Breast epithelium (tissue), 4 donors: ENCODE measurements at regions not wholly inside any gene's neighbourhood (a gene's known extent, or its start where the extent isn't known, plus 50 kb on each side); places are given as distances from the start of the nearest gene placed in this dataset.

ENCODE experiments used
- DNase-seq, 2 donors: peaks; one replicate each; pipeline ENCODE4 v3.0.0-alpha.2; 2019; ENCODE audit warnings: low spot score in 2 of 2
- H3K27ac ChIP-seq, 2 donors: fragments of 200-600 bp; sonication (generic) in 1 of 2; one replicate each; pipeline ENCODE4 v1.5.1; 2016 to 2019; ENCODE audit warnings: mild to moderate bottlenecking in 1 of 2
- H3K27me3 ChIP-seq, 2 donors: fragments of 200-600 bp; sonication (generic) in 1 of 2; one replicate each; pipeline versions ENCODE4 v1.5.1 to v1.6.0; 2017 to 2019; ENCODE audit warnings: control low read depth in 1 of 2, mild to moderate bottlenecking in 1 of 2
- H3K36me3 ChIP-seq: fragments of 200-600 bp; one replicate; pipeline ENCODE4 v1.5.1; 2019
- H3K4me1 ChIP-seq, 2 donors: fragments of 200-600 bp; sonication (generic); one replicate each; pipeline ENCODE4 v1.5.1; 2016 to 2019; ENCODE audit warnings: control low read depth in 1 of 2
- H3K4me3 ChIP-seq, 3 donors: fragments of 200-600 bp; sonication (generic); 1 replicate in 2 of 3; 2 replicates in 1 of 3; pipeline ENCODE4 v1.5.1; 2016 to 2019; ENCODE audit warnings: mild to moderate bottlenecking in 3 of 3, moderate library complexity in 2 of 3
- H3K9me3 ChIP-seq, 2 donors: fragments of 200-600 bp; sonication (generic) in 1 of 2; one replicate each; pipeline ENCODE4 v1.5.1; 2016 to 2019; ENCODE audit warnings: control low read depth in 1 of 2
- POLR2A ChIP-seq: fragments of 450-650 bp; IDR thresholded peaks from one replicate; pipeline ENCODE4 v1.6.1; 2016; ENCODE audit warnings: antibody characterized with exemption, mild to moderate bottlenecking, moderate library complexity
- POLR2AphosphoS5 ChIP-seq, 3 donors: sonication (generic); formaldehyde crosslinking; IDR thresholded peaks; one replicate each; pipeline ENCODE4 v1.6.1; 2017; ENCODE audit warnings: antibody characterized with exemption in 3 of 3
- intact Hi-C: fragments of 100-400 bp; cut with DNase I; formaldehyde crosslinking; loops from one replicate; pipeline ENCODE4 v1.15.1; 2023; ENCODE audit warnings: low total_unique reads
- TF ChIP-seq, protein P1 (sequence below), 3 donors: fragments of 450-650 bp; IDR thresholded peaks; one replicate each; pipeline ENCODE4 v1.5.1; 2016 to 2017; ENCODE audit warnings: antibody characterized with exemption in 3 of 3, mild to moderate bottlenecking in 3 of 3, moderate library complexity in 3 of 3

DNA sequence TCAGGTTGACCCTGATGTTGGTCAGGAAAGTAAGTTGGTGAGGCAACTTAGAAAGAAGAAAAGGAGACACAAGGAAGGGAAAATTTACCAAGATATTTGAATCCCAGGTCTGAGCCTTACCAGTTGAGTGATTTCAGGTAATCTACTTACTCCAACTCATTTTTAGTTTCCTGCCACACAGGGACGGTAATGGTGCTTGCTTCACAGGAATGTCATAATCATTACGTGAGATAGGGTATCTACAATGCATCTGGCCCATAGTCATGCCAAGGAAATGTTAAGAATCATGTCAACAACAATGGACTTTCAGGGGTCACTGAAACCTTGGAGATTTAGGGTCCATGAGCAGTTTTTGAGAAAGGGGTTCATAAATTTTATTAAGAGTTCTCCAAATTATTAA lies 195.4 kb upstream of the HHIP start:
- H3K36me3 ChIP-seq = no peaks in the 10 kb centered on the region
- no peak overlapping the region for H3K4me3 ChIP-seq
- H3K27ac ChIP-seq = no peak overlapping the region
- H3K9me3 ChIP-seq = no peaks in the 10 kb centered on the region
- H3K27me3 ChIP-seq = no peaks in the 10 kb centered on the region
- no peak for TF ChIP-seq POLR2AphosphoS5 (IDR thresholded peaks at IDR 0.05)
- TF ChIP-seq, protein P1, sequence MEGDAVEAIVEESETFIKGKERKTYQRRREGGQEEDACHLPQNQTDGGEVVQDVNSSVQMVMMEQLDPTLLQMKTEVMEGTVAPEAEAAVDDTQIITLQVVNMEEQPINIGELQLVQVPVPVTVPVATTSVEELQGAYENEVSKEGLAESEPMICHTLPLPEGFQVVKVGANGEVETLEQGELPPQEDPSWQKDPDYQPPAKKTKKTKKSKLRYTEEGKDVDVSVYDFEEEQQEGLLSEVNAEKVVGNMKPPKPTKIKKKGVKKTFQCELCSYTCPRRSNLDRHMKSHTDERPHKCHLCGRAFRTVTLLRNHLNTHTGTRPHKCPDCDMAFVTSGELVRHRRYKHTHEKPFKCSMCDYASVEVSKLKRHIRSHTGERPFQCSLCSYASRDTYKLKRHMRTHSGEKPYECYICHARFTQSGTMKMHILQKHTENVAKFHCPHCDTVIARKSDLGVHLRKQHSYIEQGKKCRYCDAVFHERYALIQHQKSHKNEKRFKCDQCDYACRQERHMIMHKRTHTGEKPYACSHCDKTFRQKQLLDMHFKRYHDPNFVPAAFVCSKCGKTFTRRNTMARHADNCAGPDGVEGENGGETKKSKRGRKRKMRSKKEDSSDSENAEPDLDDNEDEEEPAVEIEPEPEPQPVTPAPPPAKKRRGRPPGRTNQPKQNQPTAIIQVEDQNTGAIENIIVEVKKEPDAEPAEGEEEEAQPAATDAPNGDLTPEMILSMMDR (IDR thresholded peaks at IDR 0.05) = no peak
- no peak for TF ChIP-seq POLR2A
- H3K4me1 ChIP-seq = no peaks in the 10 kb centered on the region
- intact Hi-C loops = no loop called here
- no peak for DNase-seq

DNA sequence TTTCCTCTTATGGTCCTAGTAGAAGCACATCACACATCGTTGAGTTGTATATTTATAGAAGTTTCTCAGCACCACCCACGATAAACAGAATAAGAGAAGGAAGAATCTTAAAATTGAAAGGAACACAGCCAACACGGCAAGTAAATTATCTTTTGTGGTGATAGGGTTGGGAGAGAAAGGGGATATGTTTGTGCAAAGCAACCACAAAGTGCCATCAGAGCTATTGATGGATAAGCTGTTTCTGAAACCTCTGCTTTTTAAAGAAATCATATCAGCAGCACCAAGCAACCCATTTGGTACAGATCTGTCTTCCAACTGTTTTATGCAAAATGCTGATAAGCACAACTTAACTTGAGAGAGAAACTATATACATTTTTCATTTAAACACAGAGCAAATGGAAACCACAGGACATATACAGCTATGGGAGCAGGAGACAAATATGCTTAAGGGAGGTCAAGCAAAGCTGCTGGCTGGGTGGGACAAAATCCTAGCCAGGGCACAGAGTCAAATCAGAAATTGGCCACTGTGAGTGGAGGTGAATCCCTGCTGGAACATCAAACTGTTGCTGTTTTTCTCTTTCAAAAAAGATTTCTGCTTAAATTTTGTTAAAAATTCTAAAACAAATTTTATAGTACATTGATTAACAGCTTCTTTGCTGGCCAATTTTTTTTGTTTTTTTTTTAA lies 194.0 kb upstream of the HHIP start:
- no peak for DNase-seq
- H3K36me3 ChIP-seq = no peaks in the 10 kb centered on the region
- H3K27ac ChIP-seq = no peak overlapping the region
- intact Hi-C loops = no loop called here
- TF ChIP-seq POLR2AphosphoS5 (IDR thresholded peaks at IDR 0.05) = no peak
- TF ChIP-seq POLR2A = no peak
- TF ChIP-seq, protein P1 (IDR thresholded peaks at IDR 0.05) = no peak
- H3K27me3 ChIP-seq = no peaks in the 10 kb centered on the region
- no peaks in the 10 kb centered on the region for H3K4me1 ChIP-seq
- no peak overlapping the region for H3K4me3 ChIP-seq
- no peaks in the 10 kb centered on the region for H3K9me3 ChIP-seq

DNA sequence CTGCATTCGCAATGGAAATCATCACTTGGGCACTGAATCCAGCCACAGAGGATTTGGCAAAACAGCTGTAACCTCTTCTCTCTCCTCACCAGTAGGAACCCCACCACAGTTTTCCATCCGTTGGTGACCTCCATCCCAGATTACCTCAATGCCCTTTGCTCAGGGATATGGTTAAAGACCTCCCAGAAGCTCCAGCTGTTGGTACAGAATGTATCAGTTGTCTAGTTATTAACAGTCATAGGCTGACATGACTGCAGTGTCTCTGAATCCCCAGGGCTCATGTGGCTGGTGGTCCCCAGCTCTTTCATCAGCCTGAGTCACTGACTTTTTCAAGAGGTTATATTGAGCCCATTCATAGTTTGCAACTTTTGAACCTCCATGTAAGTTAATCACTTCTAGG lies 189.8 kb upstream of the HHIP start:
- H3K9me3 ChIP-seq = no peaks in the 10 kb centered on the region
- no peaks in the 10 kb centered on the region for H3K27me3 ChIP-seq
- no peaks in the 10 kb centered on the region for H3K36me3 ChIP-seq
- H3K4me3 ChIP-seq = no peak overlapping the region
- TF ChIP-seq POLR2AphosphoS5 (IDR thresholded peaks at IDR 0.05) (no peak), POLR2A (no peak)
- TF ChIP-seq, protein P1 (IDR thresholded peaks at IDR 0.05) = no peak
- no peak overlapping the region for H3K27ac ChIP-seq
- intact Hi-C loops = no loop called here
- H3K4me1 ChIP-seq = no peaks in the 10 kb centered on the region
- no peak for DNase-seq

DNA sequence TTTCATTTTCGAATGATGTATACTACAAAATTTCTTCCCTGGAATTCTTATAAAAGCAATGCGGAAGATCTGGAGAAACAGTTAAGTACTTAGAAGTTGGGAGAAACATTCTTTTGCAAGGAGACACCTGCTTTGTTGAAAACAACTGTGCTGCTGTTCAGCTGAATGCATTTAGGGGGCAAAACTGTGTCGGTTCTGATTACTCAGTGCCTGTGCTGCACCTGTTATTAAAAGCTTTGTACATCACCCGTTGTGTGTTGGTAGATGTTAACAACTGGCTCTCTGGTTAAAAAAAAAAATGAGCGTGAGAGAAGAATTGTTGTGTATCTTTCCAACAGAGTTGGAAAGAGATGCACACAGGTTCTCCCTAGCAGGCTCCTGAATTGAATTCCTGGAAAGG lies 184.1 kb upstream of the HHIP start:
- TF ChIP-seq POLR2A = no peak
- no peaks in the 10 kb centered on the region for H3K36me3 ChIP-seq
- H3K9me3 ChIP-seq = no peaks in the 10 kb centered on the region
- H3K4me1 ChIP-seq = no peaks in the 10 kb centered on the region
- intact Hi-C loops = no loop called here
- no peaks in the 10 kb centered on the region for H3K27me3 ChIP-seq
- no peak for DNase-seq
- H3K4me3 ChIP-seq = no peak overlapping the region
- no peak overlapping the region for H3K27ac ChIP-seq

DNA sequence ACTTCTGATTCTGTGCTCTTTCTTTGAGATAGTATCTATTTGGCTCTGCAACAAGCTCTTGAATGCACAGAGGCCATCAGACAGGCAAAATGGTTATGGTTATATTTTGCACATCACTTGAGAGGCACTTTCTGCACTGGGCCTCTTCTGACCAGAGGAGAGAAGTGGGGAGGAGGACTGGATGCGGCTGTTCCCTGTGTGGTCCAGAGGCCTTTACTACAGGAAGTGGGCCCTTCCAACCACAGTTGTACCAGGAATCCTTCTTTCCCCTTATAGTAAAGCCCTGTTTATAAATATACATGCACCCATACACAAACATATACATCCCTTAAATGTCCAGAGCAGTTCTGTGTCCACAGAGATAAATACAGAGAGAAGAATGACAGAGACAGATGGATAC lies 182.7 kb upstream of the HHIP start:
- TF ChIP-seq POLR2A (no peak), POLR2AphosphoS5 (IDR thresholded peaks at IDR 0.05) (no peak)
- TF ChIP-seq, protein P1 (IDR thresholded peaks at IDR 0.05) = no peak
- intact Hi-C loops = no loop called here
- H3K27ac ChIP-seq = no peak overlapping the region

DNA sequence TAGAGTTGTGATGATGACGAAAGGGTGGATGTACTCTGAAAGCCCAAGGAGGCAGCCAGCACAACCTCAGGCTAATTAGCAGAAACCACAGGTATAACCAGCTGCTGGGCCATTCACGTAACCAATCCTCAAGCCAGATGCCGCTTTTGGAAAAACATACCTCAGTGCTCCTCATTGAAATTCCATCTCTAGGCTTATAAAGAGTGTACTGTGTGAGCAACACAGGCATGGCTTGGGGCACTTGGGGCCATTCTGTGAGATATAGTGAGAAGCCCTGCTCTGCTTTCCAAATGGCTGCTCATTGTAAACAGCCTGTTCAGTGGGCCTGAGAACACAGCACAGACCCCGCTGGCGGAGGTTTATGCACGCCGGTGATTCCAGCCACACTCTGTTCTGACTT lies 182.1 kb upstream of the HHIP start:
- intact Hi-C loops = no loop called here
- no peaks in the 10 kb centered on the region for H3K27me3 ChIP-seq
- TF ChIP-seq, protein P1 (IDR thresholded peaks at IDR 0.05) = no peak
- no peak for TF ChIP-seq POLR2AphosphoS5 (IDR thresholded peaks at IDR 0.05)
- no peak for TF ChIP-seq POLR2A
- H3K4me1 ChIP-seq = no peaks in the 10 kb centered on the region
- H3K9me3 ChIP-seq = no peaks in the 10 kb centered on the region
- H3K4me3 ChIP-seq = no peak overlapping the region
- DNase-seq = no peak
- no peaks in the 10 kb centered on the region for H3K36me3 ChIP-seq
- no peak overlapping the region for H3K27ac ChIP-seq

More for the DNA sequence above, 182.7 kb upstream of the HHIP start:
- no peaks in the 10 kb centered on the region for H3K9me3 ChIP-seq
- no peak overlapping the region for H3K4me3 ChIP-seq
- no peak for DNase-seq
- no peaks in the 10 kb centered on the region for H3K36me3 ChIP-seq
- H3K4me1 ChIP-seq = no peaks in the 10 kb centered on the region
- no peaks in the 10 kb centered on the region for H3K27me3 ChIP-seq
